CD14-positive monocyte (primary cell): ENCODE measurements at regions not wholly inside any gene's neighbourhood (a gene's known extent, or its start where the extent isn't known, plus 50 kb on each side); places are given as distances from the start of the nearest gene placed in this dataset.

Source experiments
- DNase-seq, 3 donors: peaks; one replicate each; pipeline ENCODE4 v3.0.0-alpha.2; 2011 to 2022
- H2AFZ ChIP-seq: 2 replicates; pipeline ENCODE4 v1.6.0; 2012; ENCODE audit warnings: mild to moderate bottlenecking, low read depth, low read length, inconsistent platforms; ENCODE audit not compliant: insufficient read depth, poor library complexity, severe bottlenecking
- H3K27ac ChIP-seq, 2 donors: 1 replicate in 1 of 2; 2 replicates in 1 of 2; pipeline ENCODE4 v1.5.1; 2012 to 2013; ENCODE audit warnings: low read length in 2 of 2, control low read depth in 1 of 2, inconsistent platforms in 1 of 2, low read depth in 1 of 2, mild to moderate bottlenecking in 1 of 2
- H3K27me3 ChIP-seq, 2 donors: one replicate each; pipeline versions ENCODE4 v1.6.0 to v1.6.1; 2011 to 2013; ENCODE audit warnings: low read length in 2 of 2; ENCODE audit not compliant: control insufficient read depth in 2 of 2, insufficient read depth in 2 of 2
- H3K36me3 ChIP-seq, 2 donors: replicated peaks in 1 of 2; 1 replicate in 1 of 2; 2 replicates in 1 of 2; pipeline versions ENCODE4 v1.5.1 to v1.6.1; 2012 to 2013; ENCODE audit warnings: low read length in 2 of 2, control low read depth in 1 of 2, inconsistent platforms in 1 of 2, mild to moderate bottlenecking in 1 of 2; ENCODE audit not compliant: insufficient read depth in 2 of 2, control insufficient read depth in 1 of 2
- H3K4me1 ChIP-seq, 2 donors: 1 replicate in 1 of 2; 2 replicates in 1 of 2; pipeline versions ENCODE4 v1.5.1 to v1.6.1; 2012 to 2013; ENCODE audit warnings: low read length in 2 of 2, control low read depth in 1 of 2, inconsistent platforms in 1 of 2, mild to moderate bottlenecking in 1 of 2, moderate library complexity in 1 of 2; ENCODE audit not compliant: insufficient read depth in 2 of 2, control insufficient read depth in 1 of 2
- H3K4me2 ChIP-seq: replicated peaks from 2 replicates; pipeline ENCODE3; 2012; ENCODE audit warnings: low read length, moderate library complexity, mild to moderate bottlenecking; ENCODE audit not compliant: poor library complexity, severe bottlenecking; ENCODE audit errors: extremely low read depth
- H3K4me3 ChIP-seq, 3 experiments: fragments of 200-600 bp in 1 of 3; sonication (generic) in 1 of 3; replicated peaks in 1 of 3; 1 replicate in 2 of 3; 2 replicates in 1 of 3; pipeline ENCODE4 v1.5.1; 2011 to 2013; ENCODE audit warnings: low read length in 3 of 3, mild to moderate bottlenecking in 3 of 3, control low read depth in 2 of 3, low read depth in 2 of 3, inconsistent platforms in 1 of 3, moderate library complexity in 1 of 3
- H3K79me2 ChIP-seq: 2 replicates; pipeline ENCODE4 v1.6.0; 2012; ENCODE audit warnings: mild to moderate bottlenecking, control low read depth, inconsistent platforms, low read length, moderate library complexity; ENCODE audit not compliant: insufficient read depth
- H3K9ac ChIP-seq: 2 replicates; pipeline ENCODE4 v1.6.0; 2017; ENCODE audit warnings: low read length, mild to moderate bottlenecking; ENCODE audit not compliant: insufficient read depth, poor library complexity, severe bottlenecking
- H3K9me3 ChIP-seq, 2 donors: replicated peaks in 1 of 2; 1 replicate in 1 of 2; 2 replicates in 1 of 2; pipeline versions ENCODE4 v1.5.1 to v1.6.1; 2012 to 2013; ENCODE audit warnings: low read length in 2 of 2, control low read depth in 1 of 2; ENCODE audit not compliant: control insufficient read depth in 1 of 2, insufficient read depth in 1 of 2
- H4K20me1 ChIP-seq: 2 replicates; pipeline ENCODE4 v1.6.0; 2012; ENCODE audit warnings: mild to moderate bottlenecking, low read length, control low read depth, moderate library complexity; ENCODE audit not compliant: insufficient read depth
- H3K27ac Mint-ChIP-seq, 7 donors: one replicate each; pipeline ENCODE4 v1.8.0; 2020; ENCODE audit warnings: mild to moderate bottlenecking in 7 of 7, mixed read lengths in 7 of 7, moderate library complexity in 6 of 7, inconsistent platforms in 2 of 7
- H3K27me3 Mint-ChIP-seq, 3 donors: one replicate each; pipeline ENCODE4 v1.8.0; 2021 to 2022; ENCODE audit warnings: low read depth in 3 of 3, mild to moderate bottlenecking in 3 of 3, mixed read lengths in 3 of 3, moderate library complexity in 3 of 3, inconsistent platforms in 1 of 3
- H3K36me3 Mint-ChIP-seq, 2 donors: one replicate each; pipeline ENCODE4 v1.8.0; 2020; ENCODE audit warnings: mixed read lengths in 2 of 2, inconsistent platforms in 1 of 2, mild to moderate bottlenecking in 1 of 2
- H3K4me1 Mint-ChIP-seq: one replicate; pipeline ENCODE4 v1.8.0; 2020; ENCODE audit warnings: mild to moderate bottlenecking, mixed read lengths
- H3K4me3 Mint-ChIP-seq, 2 donors: one replicate each; pipeline ENCODE4 v1.8.0; 2020; ENCODE audit warnings: mild to moderate bottlenecking in 2 of 2, mixed read lengths in 2 of 2, moderate library complexity in 1 of 2
- H3K9me3 Mint-ChIP-seq, 7 donors: one replicate each; pipeline ENCODE4 v1.8.0; 2020 to 2022; ENCODE audit warnings: mixed read lengths in 7 of 7, mild to moderate bottlenecking in 6 of 7, moderate library complexity in 6 of 7, inconsistent platforms in 2 of 7
- CTCF ChIP-seq: fragments of 200-600 bp; IDR thresholded peaks from one replicate; pipeline ENCODE4 v1.8.0; 2022; ENCODE audit warnings: antibody characterized with exemption, mild to moderate bottlenecking
- WGBS: methylation state at CpG from one replicate; pipeline ENCODE4 v1.1.5; 2013; ENCODE audit warnings: missing lambda C conversion rate; ENCODE audit not compliant: insufficient coverage; 5-methylcytosine and 5-hydroxymethylcytosine counted together
- intact Hi-C, 2 donors: fragments of 100-400 bp; cut with micrococcal nuclease; formaldehyde crosslinking; loops; one replicate each; pipeline versions ENCODE4 v1.15.0 to v1.15.1; 2023

DNA sequence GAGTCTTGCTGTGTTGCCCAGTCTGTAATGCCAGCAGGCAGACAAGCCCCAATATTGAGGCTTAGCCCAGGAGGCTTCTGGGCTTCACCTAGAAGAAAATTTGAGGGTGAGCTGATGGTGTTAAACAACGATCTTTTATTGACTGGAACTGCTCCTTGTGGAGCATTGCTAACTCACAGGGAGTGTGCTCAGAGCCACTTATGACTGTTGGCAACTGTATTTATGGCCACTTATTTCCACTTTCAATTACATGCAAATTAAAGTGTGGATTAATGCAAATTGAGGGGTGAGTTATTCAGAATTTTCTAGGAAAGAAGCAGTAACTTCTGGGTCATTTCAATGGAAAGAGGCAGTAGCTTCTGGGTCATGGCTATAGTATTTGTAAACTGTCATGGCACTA lies 317.2 kb upstream of the FKBP1C start:
- Histone ChIP-seq H3K4me2 (no peak overlapping the region), H3K79me2 (no peaks in the 10 kb centered on the region), H3K27ac (no peak overlapping the region), H3K9me3 (no peaks in the 10 kb centered on the region), H3K27me3 (no peaks in the 10 kb centered on the region), H3K9ac (no peak overlapping the region), H3K4me1 (no peaks in the 10 kb centered on the region), H2AFZ (no peak overlapping the region), H3K4me3 (no peak overlapping the region), H4K20me1 (no peaks in the 10 kb centered on the region), H3K36me3 (no peaks in the 10 kb centered on the region)
- DNase-seq: no peak
- H3K27ac Mint-ChIP-seq: no peak overlapping the region
- intact Hi-C loops: no loop called here
- TF ChIP-seq CTCF: no peak
- H3K9me3 Mint-ChIP-seq: no peaks in the 10 kb centered on the region
- H3K4me1 Mint-ChIP-seq: no peaks in the 10 kb centered on the region
- no peaks in the 10 kb centered on the region for H3K36me3 Mint-ChIP-seq
- H3K27me3 Mint-ChIP-seq: no peaks in the 10 kb centered on the region
- H3K4me3 Mint-ChIP-seq: no peak overlapping the region
- no CpG with 5 or more reads among the region's 1 CpG for WGBS

DNA sequence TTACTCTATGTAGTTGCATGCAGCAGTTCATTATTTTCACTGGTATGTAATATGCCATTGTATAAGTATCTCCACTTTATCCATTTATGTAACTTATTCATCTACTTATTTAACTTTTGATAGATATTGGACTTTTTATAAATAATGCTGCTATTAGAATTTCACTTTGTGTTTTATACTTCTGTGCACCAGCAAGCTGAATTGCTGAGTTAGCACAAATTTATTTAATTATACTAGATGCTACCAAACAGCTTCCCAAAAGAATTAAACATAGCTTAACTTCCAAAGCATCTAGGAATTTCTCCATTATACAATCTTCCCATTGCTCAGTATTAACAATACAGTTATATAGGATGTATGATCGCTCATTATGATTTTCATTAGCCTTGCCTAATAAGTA lies 308.0 kb upstream of the FKBP1C start:
- peaks cover 16 to 17% of the 10 kb centered on the region in 2 donors for H3K9me3 ChIP-seq
- no peak for DNase-seq
- H2AFZ ChIP-seq: no peak overlapping the region
- H3K4me3 ChIP-seq: no peak overlapping the region
- Mint-ChIP-seq H3K4me1 (no peaks in the 10 kb centered on the region), H3K27me3 (peaks cover 0 to 1% (median 0%) of the 10 kb centered on the region in 3 donors), H3K27ac (no peak overlapping the region), H3K9me3 (peaks cover 0 to 16% (median 5%) of the 10 kb centered on the region in 7 donors), H3K4me3 (no peak overlapping the region), H3K36me3 (no peaks in the 10 kb centered on the region)
- H3K4me2 ChIP-seq: no peak overlapping the region
- no peaks in the 10 kb centered on the region for H3K4me1 ChIP-seq
- no peak overlapping the region for H3K9ac ChIP-seq
- H3K27me3 ChIP-seq: no peaks in the 10 kb centered on the region
- H3K79me2 ChIP-seq: no peaks in the 10 kb centered on the region
- no peaks in the 10 kb centered on the region for H4K20me1 ChIP-seq
- no peaks in the 10 kb centered on the region for H3K36me3 ChIP-seq
- intact Hi-C loops: no loop called here
- no peak overlapping the region for H3K27ac ChIP-seq
- TF ChIP-seq CTCF: no peak
- WGBS: no CpG with 5 or more reads among the region's 1 CpG
